Stimulated activated CD4-positive, alpha-beta T cell treated with anti-CD3 and anti-CD28 coated beads, Interleukin-15, amount 100 ng/mL, for 1 hour (primary cell): ENCODE measurements at regions not wholly inside any gene's neighbourhood (a gene's known extent, or its start where the extent isn't known, plus 50 kb on each side); places are given as distances from the start of the nearest gene placed in this dataset.
"Not testable (repeated sequence)": the region's sequence is repeated elsewhere in the genome, so short reads cannot be mapped to it uniquely, and the experiment has no call there.

Source experiments
- DNase-seq, 2 donors: peaks; one replicate each; pipeline ENCODE4 v3.0.0-alpha.2; 2020; ENCODE audit warnings: low read depth in 1 of 2, low spot score in 1 of 2

GRCh38 chr6:113672491-113673149, 184.5 kb upstream of the MARCKS start:
- no peak for DNase-seq

DNA sequence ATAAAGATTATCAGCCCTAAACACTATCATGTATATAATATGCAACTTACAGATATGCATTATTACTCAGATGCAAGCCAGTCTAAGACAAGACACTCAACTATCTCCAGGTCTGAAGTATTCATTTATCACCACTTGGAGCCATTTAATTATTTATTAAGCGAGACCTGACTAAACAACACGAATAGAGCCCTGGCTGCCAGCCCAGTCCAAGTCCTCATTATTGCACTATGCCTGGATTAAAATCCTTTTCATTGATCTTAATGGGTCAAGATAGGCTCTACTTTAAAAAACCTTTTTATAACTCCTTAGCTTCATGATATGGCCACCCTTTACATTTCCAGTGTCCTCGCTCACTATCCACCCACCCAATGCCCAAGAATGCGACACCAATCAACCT, 183.1 kb upstream of the MARCKS start:
- no peak for DNase-seq

GRCh38 chr6:113676057-113676456, 181.1 kb upstream of the MARCKS start:
- no peak for DNase-seq

DNA sequence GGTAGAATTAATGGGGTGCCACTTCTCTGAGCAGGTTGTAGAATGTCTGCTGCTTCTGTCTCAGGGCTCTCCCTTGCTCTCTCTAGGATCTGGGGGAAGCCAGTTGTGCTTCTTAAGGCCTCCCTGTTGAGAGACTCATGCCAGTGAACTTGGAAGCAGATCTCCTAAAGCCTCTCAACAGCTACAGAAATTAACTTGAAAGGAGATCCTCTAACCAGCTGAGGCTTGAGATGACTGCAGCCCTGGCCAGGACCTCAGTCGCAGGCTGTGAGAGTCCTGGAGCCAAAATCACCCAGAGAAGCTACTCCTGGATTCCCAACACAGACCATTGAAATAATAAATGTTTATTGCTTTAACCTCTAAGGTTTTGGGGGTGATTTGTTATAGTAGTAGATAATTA, 180.2 kb upstream of the MARCKS start:
- no peak for DNase-seq

DNA sequence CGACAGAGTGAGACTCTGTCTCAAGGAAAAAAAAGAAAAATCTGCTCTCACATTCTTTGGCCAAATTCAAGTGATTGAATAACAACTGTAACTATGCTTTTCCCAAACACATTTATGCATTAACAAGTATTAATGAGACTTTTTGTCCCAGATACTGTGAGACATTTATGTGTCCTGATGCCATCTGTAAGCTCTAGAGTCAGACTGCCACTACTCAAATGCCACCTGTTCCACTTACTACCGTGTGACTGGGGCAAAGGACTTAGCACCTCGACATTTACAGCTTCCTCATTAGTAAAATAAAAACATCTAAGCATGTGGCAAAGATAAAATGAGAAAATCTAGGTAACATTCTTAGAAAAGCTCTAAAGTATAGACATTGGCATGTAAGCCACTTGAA, 178.1 kb upstream of the MARCKS start:
- DNase-seq = no peak

DNA sequence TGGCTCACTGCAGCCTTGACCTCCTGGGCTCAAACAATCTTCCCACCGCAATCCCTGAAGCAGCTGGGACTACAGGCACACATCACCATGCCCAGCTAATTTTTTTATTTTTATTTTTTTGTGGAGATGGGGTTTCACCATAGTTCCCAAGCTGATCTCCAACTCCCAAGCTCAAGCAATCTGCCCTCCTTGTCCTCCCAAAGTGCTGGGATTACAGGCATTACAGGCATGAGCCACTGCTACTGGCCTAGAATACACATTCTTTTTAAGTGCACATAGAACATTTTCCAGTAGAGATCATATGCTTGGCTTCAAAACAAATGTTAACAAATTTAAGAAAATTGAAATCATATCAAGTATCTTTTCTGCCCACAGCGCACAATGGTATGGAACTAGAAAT, 176.8 kb upstream of the MARCKS start:
- DNase-seq = no peak

GRCh38 chr6:113683968-113684367, 173.2 kb upstream of the MARCKS start:
- DNase-seq = no peak

GRCh38 chr6:113684382-113684901, 172.7 kb upstream of the MARCKS start:
- no peak for DNase-seq

GRCh38 chr6:113686049-113686448, 171.1 kb upstream of the MARCKS start:
- DNase-seq = no peak

- not testable (repeated sequence) for DNase-seq
Observed at GRCh38 chr6:113689620-113690019, 167.5 kb upstream of the MARCKS start.

DNA sequence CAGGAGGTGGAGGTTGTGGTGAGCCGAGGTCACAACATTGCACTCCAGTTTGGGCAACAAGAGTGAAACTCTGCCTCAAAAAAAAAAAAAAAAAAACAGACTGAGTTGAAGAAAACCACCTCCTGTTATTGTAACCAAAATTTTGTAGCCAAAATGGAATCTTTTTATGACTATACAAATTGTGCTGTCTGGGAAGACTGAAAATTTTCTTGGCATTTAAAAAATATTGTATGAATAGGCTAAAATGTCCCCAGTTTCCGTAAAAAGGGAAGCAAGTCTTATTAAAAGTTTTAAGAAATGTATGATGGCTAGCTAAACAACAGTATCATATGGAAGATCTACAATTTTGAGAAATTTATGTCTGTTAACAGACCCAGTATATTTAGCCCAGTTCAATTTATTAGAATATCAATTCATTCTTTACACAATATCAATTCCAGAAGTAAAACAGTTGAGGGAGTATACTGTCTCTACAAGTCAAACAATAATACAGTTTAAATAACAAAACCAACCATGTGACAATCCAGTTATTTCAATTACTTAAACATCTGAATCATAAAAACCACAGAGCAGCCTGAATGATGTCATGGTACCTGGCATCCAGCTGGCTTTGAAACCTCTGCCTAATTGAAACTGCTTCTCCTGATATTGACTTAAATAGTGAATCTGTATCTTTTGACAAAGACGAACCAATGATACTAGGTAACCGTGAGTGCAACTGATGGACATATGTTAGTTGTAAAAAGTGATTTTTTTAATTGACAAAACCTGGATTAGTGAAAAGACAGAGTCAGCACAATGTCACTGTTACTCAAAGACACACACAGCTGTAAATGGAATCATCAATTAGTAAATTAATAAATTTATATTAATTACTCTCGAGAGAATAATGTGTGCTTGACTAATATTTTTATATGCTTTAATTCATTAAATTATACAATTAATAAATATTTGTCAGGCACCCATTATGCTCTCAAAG, 166.6 kb upstream of the MARCKS start:
- no peak for DNase-seq

DNA sequence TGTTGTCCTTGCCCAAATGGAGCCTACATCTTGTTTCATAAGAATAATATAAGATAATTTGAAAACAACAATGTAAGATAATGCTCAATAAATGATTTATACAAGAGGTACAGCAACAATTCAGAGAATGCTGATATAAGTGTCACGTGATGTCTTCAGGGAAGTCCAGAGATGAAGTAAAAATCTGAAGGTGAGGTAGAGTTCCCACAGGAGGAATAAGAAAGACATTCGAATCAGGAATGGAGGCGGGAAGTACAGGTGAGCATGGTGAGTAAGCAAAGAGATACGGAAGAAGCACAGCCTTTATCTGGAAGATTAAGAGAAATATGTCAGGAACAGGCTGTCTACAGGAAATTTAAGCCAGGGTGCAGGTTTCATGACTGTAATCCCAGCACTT, 165.9 kb upstream of the MARCKS start:
- no peak for DNase-seq

- DNase-seq = no peak
Observed at GRCh38 chr6:113693851-113694250, 163.3 kb upstream of the MARCKS start.

DNA sequence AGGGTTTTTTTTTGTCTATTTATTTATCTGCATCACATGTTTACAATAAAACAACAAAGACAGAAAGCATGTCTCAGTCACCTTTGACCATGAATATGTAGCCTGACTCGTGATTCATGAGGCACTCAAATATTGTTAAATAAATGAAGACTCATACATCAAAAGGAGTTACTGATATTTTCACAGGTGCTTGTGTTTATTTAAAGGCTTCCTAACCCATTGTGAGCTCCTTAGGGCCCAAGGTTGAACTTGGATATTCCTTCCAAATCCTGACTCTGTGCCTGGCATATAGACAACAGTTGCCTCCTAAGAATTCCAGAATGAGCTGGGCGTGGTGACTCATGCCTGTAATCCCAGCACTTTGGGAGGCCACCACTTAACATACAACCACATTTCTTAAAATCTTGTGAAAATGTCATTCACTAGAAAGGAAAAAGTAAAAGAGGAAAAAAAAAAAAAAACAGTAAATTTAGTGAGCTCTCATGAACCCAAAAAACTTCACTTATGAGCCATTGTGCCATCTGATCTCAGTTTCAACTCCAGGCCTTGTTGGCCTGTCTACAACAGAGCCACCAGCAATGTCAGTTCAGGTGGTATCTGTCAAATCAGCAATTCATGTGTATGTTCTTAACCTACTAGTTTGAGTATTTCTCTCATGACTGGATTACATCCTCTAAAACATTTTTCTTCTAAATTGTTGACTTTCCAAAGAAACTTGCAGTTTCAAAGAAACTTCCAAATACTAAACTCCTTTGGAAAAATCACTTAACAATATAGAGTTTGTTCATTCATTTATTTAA, 162.7 kb upstream of the MARCKS start:
- DNase-seq = no peak

DNA sequence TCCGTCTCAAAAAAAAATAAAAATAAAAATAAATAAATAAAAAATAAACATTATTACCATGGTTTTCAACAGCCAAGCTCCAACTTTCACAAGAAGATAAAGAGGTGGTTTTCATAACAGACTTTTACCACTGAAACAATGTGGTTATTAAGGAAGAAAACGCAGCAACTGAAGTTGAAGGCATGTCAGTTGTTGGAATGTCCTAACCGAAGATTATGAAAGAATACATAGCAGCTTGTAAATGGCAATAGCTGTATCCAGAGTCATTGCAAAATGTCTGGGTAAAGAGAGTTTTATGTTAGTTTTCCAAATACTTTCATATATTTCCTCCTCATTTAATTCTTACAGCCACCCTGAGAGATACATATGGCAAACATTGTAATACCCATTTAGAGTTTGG, 161.6 kb upstream of the MARCKS start:
- DNase-seq = no peak

DNA sequence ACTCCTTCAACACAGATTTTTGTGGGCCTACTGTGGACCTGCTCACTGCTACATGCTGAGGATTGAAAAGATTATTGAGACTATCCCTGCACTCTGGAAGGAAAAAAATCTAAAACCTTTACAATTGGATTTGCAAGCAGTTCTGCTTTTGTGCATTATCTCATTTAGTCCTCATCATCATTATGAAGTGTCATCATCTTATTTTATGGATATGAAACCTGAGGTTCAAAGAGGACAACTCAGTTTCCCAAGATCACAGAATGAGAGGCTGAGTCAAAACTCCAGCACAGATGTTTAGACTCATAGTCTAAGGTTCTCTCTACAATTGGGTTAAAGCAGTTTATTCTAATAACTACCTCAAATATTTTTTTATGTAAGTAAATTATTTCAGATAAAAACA, 160.2 kb upstream of the MARCKS start:
- DNase-seq = no peak

DNA sequence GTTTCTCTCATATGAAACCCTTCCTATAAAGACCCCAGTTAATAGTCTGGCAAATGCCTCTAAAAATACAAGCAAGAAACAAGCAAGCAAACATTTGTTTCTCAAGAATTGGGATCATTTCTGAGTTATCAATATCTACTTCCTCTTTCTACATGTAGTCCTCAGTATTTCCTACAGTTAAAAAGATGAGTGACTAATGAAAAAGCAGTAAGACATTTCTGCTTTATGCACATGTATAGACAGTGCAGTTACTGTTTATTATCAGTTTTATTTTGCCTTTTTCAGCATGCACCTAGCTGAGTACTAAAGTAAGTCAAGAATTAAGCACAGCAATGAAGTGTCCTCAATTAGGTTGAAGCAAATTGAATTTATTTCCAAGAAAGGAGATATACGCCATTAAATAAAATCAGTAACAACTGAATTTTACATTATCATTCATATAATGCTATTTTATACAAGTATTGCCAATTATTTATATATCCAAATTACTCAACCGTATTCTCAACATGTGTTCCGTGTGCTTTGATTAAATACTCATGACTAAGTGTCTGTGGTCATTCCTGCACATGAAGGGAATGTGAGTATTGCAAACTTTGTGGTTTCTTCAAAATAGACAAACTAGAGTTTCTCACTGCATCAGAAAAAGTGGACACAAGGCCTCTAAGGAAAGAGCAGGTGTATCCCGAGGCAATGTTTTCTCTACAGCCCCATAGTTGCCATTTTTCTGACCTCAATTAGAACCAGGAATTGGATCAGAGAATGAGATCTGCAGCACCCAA, 159.3 kb upstream of the MARCKS start:
- DNase-seq = no peak

GRCh38 chr6:113699239-113699638, 157.9 kb upstream of the MARCKS start:
- no peak for DNase-seq

DNA sequence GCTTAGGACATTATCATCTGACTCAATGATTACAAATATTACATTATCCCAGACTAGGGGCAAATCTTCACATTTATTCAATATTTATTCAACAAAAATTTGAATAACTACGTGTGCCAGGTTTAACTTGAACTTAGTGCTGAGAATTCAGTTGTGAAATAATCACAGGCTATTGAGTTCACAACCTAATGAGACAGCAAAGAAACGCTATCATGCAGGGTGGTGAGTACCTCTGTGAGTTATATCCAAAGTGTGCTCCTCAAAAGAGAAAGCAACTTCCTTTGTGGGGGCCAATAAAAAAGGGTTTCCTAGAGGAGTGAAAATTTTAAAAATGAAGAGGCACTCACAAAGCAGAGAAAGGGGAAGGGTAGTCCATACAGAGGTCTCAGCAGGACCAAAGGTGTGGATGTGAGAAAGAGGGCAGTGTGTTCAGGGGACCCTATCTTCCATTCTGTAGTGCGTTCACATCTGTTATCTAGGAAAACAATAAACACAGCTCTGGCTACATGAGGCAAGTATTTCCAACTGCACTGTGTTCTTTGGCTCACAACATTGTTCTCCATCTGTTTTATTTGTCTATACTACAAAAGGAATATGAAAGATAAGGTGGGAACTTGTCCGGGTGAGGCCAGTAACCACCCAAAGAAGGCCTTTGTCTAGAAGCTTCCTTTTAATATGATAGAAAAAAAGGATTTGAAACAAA, 155.4 kb upstream of the MARCKS start:
- no peak for DNase-seq

DNA sequence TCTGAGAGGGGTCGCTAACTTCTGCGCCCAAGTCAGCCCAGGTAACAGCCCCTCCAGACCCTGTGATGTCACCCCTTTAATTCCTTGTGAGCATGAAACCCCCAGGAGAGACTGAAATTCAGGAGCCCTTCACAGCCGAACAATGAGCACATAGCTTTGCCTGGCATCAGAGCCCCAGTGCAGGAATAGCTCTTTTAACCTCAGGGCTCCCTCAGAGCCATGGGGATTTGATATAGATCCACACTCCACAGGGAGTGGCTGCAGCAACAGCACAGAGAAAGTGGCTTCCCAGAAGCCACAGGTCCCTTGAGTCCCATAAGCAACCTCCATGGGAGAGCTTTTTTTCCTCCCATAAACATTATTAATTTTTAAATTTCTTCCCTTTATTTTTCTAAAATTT, 150.0 kb upstream of the MARCKS start:
- DNase-seq = no peak
